Stomach (tissue), 8 donors: ENCODE measurements at regions not wholly inside any gene's neighbourhood (a gene's known extent, or its start where the extent isn't known, plus 50 kb on each side); places are given as distances from the start of the nearest gene placed in this dataset.
A peak's percentile ranks its signal among the peaks of the same experiment; 100 is the strongest.

Experiments used
- DNase-seq, 2 donors: peaks; one replicate each; pipeline versions ENCODE4 v3.0.0 to v3.0.0-alpha.2; 2013 to 2019
- H3K27ac ChIP-seq, 5 donors: fragments of 200-600 bp in 4 of 5; sonication (generic) in 4 of 5; one replicate each; pipeline ENCODE4 v1.5.1; 2013 to 2019; ENCODE audit warnings: mild to moderate bottlenecking in 1 of 5, moderate library complexity in 1 of 5
- H3K27me3 ChIP-seq, 3 donors: fragments of 200-600 bp; sonication (generic); one replicate each; pipeline ENCODE4 v1.5.1; 2017 to 2019; ENCODE audit warnings: mixed run types in 1 of 3
- H3K36me3 ChIP-seq, 4 donors: fragments of 200-600 bp; sonication (generic); 1 replicate in 3 of 4; 2 replicates in 1 of 4; pipeline ENCODE4 v1.5.1; 2016 to 2019
- H3K4me1 ChIP-seq, 4 donors: fragments of 200-600 bp; sonication (generic); one replicate each; pipeline ENCODE4 v1.5.1; 2016 to 2019
- H3K4me3 ChIP-seq, 4 donors: fragments of 200-600 bp; sonication (generic) in 3 of 4; one replicate each; pipeline ENCODE4 v1.5.1; 2016 to 2019; ENCODE audit warnings: mild to moderate bottlenecking in 1 of 4
- H3K9me3 ChIP-seq, 4 donors: fragments of 200-600 bp; sonication (generic); one replicate each; pipeline ENCODE4 v1.5.1; 2016 to 2019
- EP300 ChIP-seq: sonication (generic); formaldehyde crosslinking; IDR thresholded peaks from one replicate; pipeline ENCODE4 v1.6.1; 2017; ENCODE audit warnings: antibody characterized with exemption
- POLR2A ChIP-seq, 4 donors: fragments of 450-650 bp; IDR thresholded peaks; one replicate each; pipeline ENCODE4 v1.6.1; 2016; ENCODE audit warnings: antibody characterized with exemption in 4 of 4, control low read depth in 2 of 4, mild to moderate bottlenecking in 1 of 4, moderate library complexity in 1 of 4
- POLR2AphosphoS5 ChIP-seq, 3 donors: sonication (generic); formaldehyde crosslinking; IDR thresholded peaks; one replicate each; pipeline ENCODE4 v1.6.1; 2016; ENCODE audit warnings: antibody characterized with exemption in 3 of 3
- WGBS, 5 donors: extraction: QIAGEN DNeasy Blood & Tissue Kit in 3 of 5; methylation state at CpG; one replicate each; pipeline versions ENCODE4 v1.1.5 to v1.1.7; 2013 to 2018; 5-methylcytosine and 5-hydroxymethylcytosine counted together
- intact Hi-C: fragments of 100-400 bp; cut with DNase I; formaldehyde crosslinking; loops from one replicate; pipeline ENCODE4 v1.15.1; 2023; ENCODE audit warnings: low total_unique reads
- TF ChIP-seq, protein P1 (sequence below), 7 experiments: fragments of 450-650 bp in 4 of 7; fragments of 200-600 bp in 3 of 7; sonication (generic) in 3 of 7; IDR thresholded peaks; one replicate each; pipeline ENCODE4 v1.5.1; 2016 to 2019; ENCODE audit warnings: antibody characterized with exemption in 7 of 7, control low read depth in 2 of 7, mild to moderate bottlenecking in 1 of 7
- donor health status: healthy with polysubstance abuse.
- donor health status: Bipolar disorder and iron deficiency.
- donor health status: healthy.

DNA sequence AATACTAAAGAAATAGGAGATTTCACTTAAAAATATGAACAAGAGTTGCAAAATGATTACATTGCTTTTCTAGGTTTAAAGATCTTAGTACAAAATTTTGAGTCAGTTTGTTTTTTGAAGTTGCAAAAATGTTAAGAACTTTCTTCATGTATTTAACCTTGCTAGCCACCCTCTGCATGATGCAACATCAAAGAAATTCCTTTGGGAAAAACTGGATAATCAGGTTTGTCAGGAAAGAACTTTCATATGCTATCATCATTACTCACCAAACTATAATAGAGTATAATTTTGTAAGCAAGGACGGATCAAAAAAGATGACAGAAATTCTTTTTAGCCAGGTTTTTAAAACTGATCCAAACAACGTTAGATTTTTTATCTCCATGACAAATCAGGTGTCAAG lies 116.9 kb upstream of the MRPS30 start:
- no peak for DNase-seq
- intact Hi-C loops: no loop called here
- Histone ChIP-seq H3K27ac (no peak overlapping the region), H3K27me3 (no peaks in the 10 kb centered on the region), H3K9me3 (peaks cover 0 to 15% (median 6%) of the 10 kb centered on the region in 4 donors), H3K36me3 (no peaks in the 10 kb centered on the region), H3K4me1 (no peaks in the 10 kb centered on the region), H3K4me3 (no peak overlapping the region)
- WGBS, 5 donors: 47 to 67% (median 52%) methylated on average over 2 of the region's 2 CpGs
- no peak for TF ChIP-seq POLR2AphosphoS5 (IDR thresholded peaks at IDR 0.05)
- no peak for TF ChIP-seq POLR2A (IDR thresholded peaks at IDR 0.05)
- TF ChIP-seq EP300: no peak
- TF ChIP-seq, protein P1, sequence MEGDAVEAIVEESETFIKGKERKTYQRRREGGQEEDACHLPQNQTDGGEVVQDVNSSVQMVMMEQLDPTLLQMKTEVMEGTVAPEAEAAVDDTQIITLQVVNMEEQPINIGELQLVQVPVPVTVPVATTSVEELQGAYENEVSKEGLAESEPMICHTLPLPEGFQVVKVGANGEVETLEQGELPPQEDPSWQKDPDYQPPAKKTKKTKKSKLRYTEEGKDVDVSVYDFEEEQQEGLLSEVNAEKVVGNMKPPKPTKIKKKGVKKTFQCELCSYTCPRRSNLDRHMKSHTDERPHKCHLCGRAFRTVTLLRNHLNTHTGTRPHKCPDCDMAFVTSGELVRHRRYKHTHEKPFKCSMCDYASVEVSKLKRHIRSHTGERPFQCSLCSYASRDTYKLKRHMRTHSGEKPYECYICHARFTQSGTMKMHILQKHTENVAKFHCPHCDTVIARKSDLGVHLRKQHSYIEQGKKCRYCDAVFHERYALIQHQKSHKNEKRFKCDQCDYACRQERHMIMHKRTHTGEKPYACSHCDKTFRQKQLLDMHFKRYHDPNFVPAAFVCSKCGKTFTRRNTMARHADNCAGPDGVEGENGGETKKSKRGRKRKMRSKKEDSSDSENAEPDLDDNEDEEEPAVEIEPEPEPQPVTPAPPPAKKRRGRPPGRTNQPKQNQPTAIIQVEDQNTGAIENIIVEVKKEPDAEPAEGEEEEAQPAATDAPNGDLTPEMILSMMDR (IDR thresholded peaks at IDR 0.05): no peak

DNA sequence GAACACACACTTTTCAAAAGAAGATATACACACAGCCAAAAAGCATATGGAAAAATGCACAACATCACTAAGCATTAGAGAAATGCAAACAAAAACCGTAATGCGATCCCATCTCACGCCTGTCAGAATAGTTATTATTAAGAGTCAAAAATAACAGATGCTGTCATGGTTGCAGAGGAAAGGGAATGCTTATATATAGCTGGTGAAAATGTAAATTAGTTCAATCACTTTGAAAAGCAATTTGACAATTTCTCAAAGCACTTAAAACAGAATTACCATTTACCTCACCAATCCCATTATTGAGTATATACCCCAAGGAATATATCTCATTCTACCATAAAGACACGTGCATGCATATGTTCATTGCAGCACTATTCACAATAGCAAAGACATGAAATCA lies 126.8 kb upstream of the MRPS30 start:
- intact Hi-C loops: no loop called here
- H3K27ac ChIP-seq: no peak overlapping the region
- DNase-seq: no peak
- H3K4me1 ChIP-seq: no peaks in the 10 kb centered on the region
- TF ChIP-seq POLR2AphosphoS5 (IDR thresholded peaks at IDR 0.05) (no peak), POLR2A (IDR thresholded peaks at IDR 0.05) (no peak), EP300 (no peak)
- TF ChIP-seq, protein P1 (IDR thresholded peaks at IDR 0.05): no peak
- WGBS, 5 donors: 78 to 91% (median 87%) methylated on average over 4 of the region's 4 CpGs
- H3K4me3 ChIP-seq: no peak overlapping the region
- no peaks in the 10 kb centered on the region for H3K36me3 ChIP-seq
- peaks cover 0 to 8% (median 0%) of the 10 kb centered on the region in 4 donors for H3K9me3 ChIP-seq
- H3K27me3 ChIP-seq: no peaks in the 10 kb centered on the region

DNA sequence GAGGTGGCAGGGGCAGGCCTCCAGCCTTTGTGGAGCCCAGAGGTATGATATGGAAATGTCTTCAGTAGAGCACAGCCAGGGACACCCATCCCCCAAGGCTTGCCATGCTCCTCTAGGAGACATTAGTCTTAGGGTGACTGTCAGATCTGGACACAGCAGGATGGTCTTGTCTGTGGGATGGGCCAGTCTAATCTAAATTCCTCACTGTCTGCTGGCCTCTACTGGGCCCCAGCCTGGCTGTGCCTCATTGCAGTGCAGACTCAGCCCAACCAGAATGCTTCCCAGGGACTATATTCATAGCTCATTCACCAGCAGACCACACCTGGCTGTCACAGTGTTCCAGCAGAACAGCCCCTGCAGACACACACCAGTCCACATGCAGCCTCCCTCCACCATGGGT lies 129.5 kb upstream of the MRPS30 start:
- Histone ChIP-seq H3K27ac (no peak overlapping the region), H3K4me3 (no peak overlapping the region), H3K27me3 (no peaks in the 10 kb centered on the region), H3K4me1 (no peaks in the 10 kb centered on the region), H3K36me3 (no peaks in the 10 kb centered on the region), H3K9me3 (peaks cover 0 to 8% (median 0%) of the 10 kb centered on the region in 4 donors)
- TF ChIP-seq, protein P1 (IDR thresholded peaks at IDR 0.05): no peak
- TF ChIP-seq EP300 (no peak), POLR2A (IDR thresholded peaks at IDR 0.05) (no peak), POLR2AphosphoS5 (IDR thresholded peaks at IDR 0.05) (no peak)
- DNase-seq: no peak
- intact Hi-C loops: no loop called here

DNA sequence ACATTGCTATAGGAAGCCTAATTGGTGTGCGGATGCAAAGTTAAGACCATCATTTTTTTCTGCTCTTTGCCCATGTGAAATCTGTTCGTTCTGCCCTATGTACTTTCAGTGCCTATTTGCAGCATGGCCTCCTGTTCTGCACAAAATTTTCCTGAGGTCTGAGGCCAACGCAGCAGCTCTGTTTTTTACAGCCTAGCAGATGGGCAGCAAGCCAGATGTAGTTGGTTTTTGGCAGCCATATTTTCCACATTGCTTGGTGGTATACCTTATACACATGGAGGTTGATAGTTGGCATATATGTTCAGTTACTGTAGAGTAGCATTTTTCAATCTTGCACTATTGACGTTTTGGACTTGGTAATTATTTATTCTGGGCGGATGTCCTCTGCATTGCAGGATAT lies 133.5 kb upstream of the MRPS30 start:
- TF ChIP-seq EP300: no peak
- TF ChIP-seq, protein P1 (IDR thresholded peaks at IDR 0.05): no peak
- TF ChIP-seq POLR2AphosphoS5 (IDR thresholded peaks at IDR 0.05): no peak
- TF ChIP-seq POLR2A (IDR thresholded peaks at IDR 0.05): no peak
- peak in 1 of 2 donors; percentile 20 for DNase-seq
- Histone ChIP-seq H3K9me3 (peaks cover 0 to 8% (median 0%) of the 10 kb centered on the region in 4 donors), H3K4me1 (no peaks in the 10 kb centered on the region), H3K4me3 (no peak overlapping the region), H3K27me3 (no peaks in the 10 kb centered on the region), H3K27ac (no peak overlapping the region), H3K36me3 (no peaks in the 10 kb centered on the region)
- 72 to 82% (median 76%) methylated on average over 5 of the region's 5 CpGs for WGBS, 5 donors
- intact Hi-C loops: no loop called here
